ENCODE measurements at regions not wholly inside any gene's neighbourhood (a gene's known extent, or its start where the extent isn't known, plus 50 kb on each side); places are given as distances from the start of the nearest gene placed in this dataset.

DNA sequence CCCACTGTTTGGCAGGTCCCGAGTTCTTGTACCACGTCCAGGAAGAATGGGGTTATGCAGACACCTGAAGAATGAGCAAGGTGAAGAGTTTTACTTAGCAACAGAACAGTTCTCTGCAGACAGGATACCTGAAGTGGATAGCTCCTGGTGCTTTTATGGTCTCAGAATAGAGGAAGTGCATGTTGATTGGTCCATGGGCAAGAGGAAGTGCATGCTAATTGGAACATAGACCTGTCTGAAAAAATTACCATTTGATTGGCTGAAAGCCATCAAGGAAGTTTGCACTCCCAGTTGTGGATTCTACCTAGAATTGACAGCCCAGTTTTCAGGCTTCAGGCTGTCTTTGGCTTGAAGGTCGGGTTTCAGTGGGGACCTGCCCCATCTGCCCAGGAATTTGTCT is 887.5 kb downstream of the FAT4 start:
- intact Hi-C loops (cut with DNase I), result no loop called here
- H3K27ac ChIP-seq, result no peak overlapping the region
- no peak overlapping the region for H3K4me3 ChIP-seq
- no peak for DNase-seq
- TF ChIP-seq POLR2A (IDR thresholded peaks at IDR 0.05), result no peak
- TF ChIP-seq EP300 (IDR thresholded peaks at IDR 0.05), result no peak
- TF ChIP-seq, protein P1, sequence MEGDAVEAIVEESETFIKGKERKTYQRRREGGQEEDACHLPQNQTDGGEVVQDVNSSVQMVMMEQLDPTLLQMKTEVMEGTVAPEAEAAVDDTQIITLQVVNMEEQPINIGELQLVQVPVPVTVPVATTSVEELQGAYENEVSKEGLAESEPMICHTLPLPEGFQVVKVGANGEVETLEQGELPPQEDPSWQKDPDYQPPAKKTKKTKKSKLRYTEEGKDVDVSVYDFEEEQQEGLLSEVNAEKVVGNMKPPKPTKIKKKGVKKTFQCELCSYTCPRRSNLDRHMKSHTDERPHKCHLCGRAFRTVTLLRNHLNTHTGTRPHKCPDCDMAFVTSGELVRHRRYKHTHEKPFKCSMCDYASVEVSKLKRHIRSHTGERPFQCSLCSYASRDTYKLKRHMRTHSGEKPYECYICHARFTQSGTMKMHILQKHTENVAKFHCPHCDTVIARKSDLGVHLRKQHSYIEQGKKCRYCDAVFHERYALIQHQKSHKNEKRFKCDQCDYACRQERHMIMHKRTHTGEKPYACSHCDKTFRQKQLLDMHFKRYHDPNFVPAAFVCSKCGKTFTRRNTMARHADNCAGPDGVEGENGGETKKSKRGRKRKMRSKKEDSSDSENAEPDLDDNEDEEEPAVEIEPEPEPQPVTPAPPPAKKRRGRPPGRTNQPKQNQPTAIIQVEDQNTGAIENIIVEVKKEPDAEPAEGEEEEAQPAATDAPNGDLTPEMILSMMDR (IDR thresholded peaks at IDR 0.05), result no peak
- H3K4me1 ChIP-seq (ENCODE audit: insufficient read depth), result no peaks in the 10 kb centered on the region
- no peaks in the 10 kb centered on the region for H3K9me3 ChIP-seq
- 92 to 94% (median 94%) methylated on average over 3 of the region's 3 CpGs for WGBS, 3 donors
- no peaks in the 10 kb centered on the region for H3K36me3 ChIP-seq
- H3K27me3 ChIP-seq, result no peaks in the 10 kb centered on the region

DNA sequence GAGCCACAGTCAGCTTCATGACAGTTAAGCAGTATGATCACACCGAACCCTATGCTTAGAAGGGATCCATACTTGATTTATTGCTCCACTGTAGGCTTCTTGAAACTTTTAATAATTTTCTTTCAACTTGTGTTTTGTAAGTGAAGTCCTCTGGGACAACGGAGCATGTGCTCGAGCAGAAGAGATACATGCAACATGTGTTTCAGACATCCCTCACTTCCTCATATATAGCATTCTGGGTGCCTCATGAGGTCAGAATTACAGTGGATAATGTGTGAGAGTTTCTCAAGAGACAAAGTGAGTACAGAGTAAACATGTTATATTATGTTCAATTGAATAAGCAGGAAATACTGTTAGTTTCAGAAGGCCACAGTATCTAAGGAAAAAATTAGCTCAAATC is 893.2 kb downstream of the FAT4 start:
- Histone ChIP-seq H3K27ac (no peak overlapping the region), H3K4me3 (no peak overlapping the region), H3K36me3 (no peaks in the 10 kb centered on the region), H3K9me3 (no peaks in the 10 kb centered on the region), H3K4me1 (ENCODE audit: insufficient read depth) (no peaks in the 10 kb centered on the region), H3K27me3 (no peaks in the 10 kb centered on the region)
- TF ChIP-seq EP300 (IDR thresholded peaks at IDR 0.05) (no peak), POLR2A (IDR thresholded peaks at IDR 0.05) (no peak)
- TF ChIP-seq, protein P1 (IDR thresholded peaks at IDR 0.05), result no peak
- intact Hi-C loops (cut with DNase I), result no loop called here
- DNase-seq, result no peak
- 89 to 96% (median 95%) methylated on average over 3 of the region's 3 CpGs for WGBS, 3 donors

DNA sequence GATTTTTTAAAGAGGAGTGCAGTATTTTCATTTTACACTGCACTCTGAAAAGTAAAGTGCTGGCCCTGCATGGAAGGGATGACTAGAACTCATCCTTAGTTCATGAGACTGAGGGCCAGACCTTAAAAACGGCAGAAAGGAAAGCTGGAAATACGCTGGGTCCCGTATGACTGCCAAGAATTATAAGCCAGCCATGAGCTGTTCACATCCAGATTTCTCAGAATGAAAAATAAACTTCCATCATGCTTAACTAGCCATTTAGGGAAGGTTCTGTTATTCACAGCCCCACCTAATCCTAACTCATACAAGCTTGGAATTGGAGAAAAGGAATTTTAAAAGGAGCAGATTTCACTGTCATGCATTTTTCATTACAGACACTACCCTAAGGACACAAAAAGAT is 894.4 kb downstream of the FAT4 start:
- Histone ChIP-seq H3K27me3 (no peaks in the 10 kb centered on the region), H3K4me3 (no peak overlapping the region), H3K36me3 (no peaks in the 10 kb centered on the region), H3K4me1 (ENCODE audit: insufficient read depth) (no peaks in the 10 kb centered on the region), H3K9me3 (no peaks in the 10 kb centered on the region), H3K27ac (no peak overlapping the region)
- no peak for TF ChIP-seq EP300 (IDR thresholded peaks at IDR 0.05)
- no peak for TF ChIP-seq POLR2A (IDR thresholded peaks at IDR 0.05)
- TF ChIP-seq, protein P1 (IDR thresholded peaks at IDR 0.05), result no peak
- intact Hi-C loops (cut with DNase I), result no loop called here
- 45 to 53% (median 45%) methylated on average over 3 of the region's 3 CpGs for WGBS, 3 donors
- no peak for DNase-seq

DNA sequence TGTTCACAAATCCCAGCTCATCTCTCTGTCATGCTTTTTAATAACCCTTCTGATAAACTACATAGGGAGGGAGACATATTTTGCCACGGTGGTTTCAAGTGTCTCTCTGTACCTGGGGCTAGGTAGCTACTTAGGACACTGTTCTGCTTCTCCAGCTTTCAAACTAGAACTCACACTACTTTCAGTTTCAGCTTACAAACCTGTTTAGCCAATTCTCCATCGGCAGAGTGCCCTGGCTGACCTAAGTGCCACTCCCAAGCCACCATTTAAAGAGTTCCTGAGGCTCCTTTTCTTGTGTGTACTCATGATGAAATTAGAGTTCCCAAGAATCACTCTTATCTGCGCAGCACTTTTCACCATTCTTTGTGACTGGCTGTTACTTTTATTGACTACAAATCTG is 899.2 kb downstream of the FAT4 start:
- no peaks in the 10 kb centered on the region for H3K9me3 ChIP-seq
- H3K4me1 ChIP-seq (ENCODE audit: insufficient read depth), result no peaks in the 10 kb centered on the region
- H3K36me3 ChIP-seq, result no peaks in the 10 kb centered on the region
- WGBS, 3 donors, result 85 to 93% (median 91%) methylated on average over 3 of the region's 3 CpGs
- H3K4me3 ChIP-seq, result no peak overlapping the region
- DNase-seq, result no peak
- intact Hi-C loops (cut with DNase I), result no loop called here
- H3K27ac ChIP-seq, result no peak overlapping the region
- TF ChIP-seq POLR2A (IDR thresholded peaks at IDR 0.05) (no peak), EP300 (IDR thresholded peaks at IDR 0.05) (no peak)
- TF ChIP-seq, protein P1 (IDR thresholded peaks at IDR 0.05), result no peak
- no peaks in the 10 kb centered on the region for H3K27me3 ChIP-seq

DNA sequence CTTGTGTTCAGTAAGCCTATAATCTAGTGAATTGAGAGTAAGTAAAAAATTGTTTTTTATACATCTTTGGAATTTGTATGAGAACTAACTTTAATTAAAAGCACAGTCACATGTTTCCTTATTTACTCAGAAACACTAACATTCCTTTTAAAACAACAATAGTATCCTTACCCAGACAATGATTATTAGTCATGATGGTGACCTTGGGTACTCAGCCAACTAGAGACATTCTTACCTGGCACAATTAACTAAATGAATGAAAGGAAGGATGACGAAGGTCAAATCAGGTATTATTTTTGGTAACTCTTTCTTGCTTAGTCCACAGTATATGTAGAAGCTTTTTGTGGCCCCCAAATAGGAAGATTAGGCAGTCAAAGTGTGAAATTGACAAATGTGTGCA is 901.0 kb downstream of the FAT4 start:
- no peak for TF ChIP-seq POLR2A (IDR thresholded peaks at IDR 0.05)
- TF ChIP-seq, protein P1 (IDR thresholded peaks at IDR 0.05), result no peak
- TF ChIP-seq EP300 (IDR thresholded peaks at IDR 0.05), result no peak
- intact Hi-C loops (cut with DNase I), result no loop called here
- 36 to 65% (median 64%) methylated on average over 1 of the region's 1 CpG for WGBS, 3 donors

More for the DNA sequence above, 901.0 kb downstream of the FAT4 start:
- no peak for DNase-seq
- Histone ChIP-seq H3K9me3 (no peaks in the 10 kb centered on the region), H3K36me3 (no peaks in the 10 kb centered on the region), H3K4me1 (ENCODE audit: insufficient read depth) (no peaks in the 10 kb centered on the region), H3K4me3 (no peak overlapping the region), H3K27me3 (no peaks in the 10 kb centered on the region), H3K27ac (no peak overlapping the region)
